Esophagus muscularis mucosa (tissue), 4 donors: ENCODE measurements at regions not wholly inside any gene's neighbourhood (a gene's known extent, or its start where the extent isn't known, plus 50 kb on each side); places are given as distances from the start of the nearest gene placed in this dataset.

Experiments used
- DNase-seq: peaks from one replicate; pipeline ENCODE4 v3.0.0-alpha.2; 2017; ENCODE audit errors: extremely low spot score
- H3K27ac ChIP-seq, 4 donors: fragments of 200-600 bp; sonication (generic); replicated peaks in 1 of 4; 1 replicate in 3 of 4; 2 replicates in 1 of 4; pipeline ENCODE4 v1.5.1; 2016 to 2019; ENCODE audit warnings: mild to moderate bottlenecking in 1 of 4
- H3K27me3 ChIP-seq, 4 donors: fragments of 200-600 bp; sonication (generic); one replicate each; pipeline versions ENCODE4 v1.5.1 to v1.6.0; 2016 to 2019
- H3K36me3 ChIP-seq, 4 donors: fragments of 200-600 bp; sonication (generic); one replicate each; pipeline ENCODE4 v1.5.1; 2016 to 2019
- H3K4me1 ChIP-seq, 4 donors: fragments of 200-600 bp; sonication (generic); one replicate each; pipeline ENCODE4 v1.5.1; 2016 to 2019
- H3K4me3 ChIP-seq, 4 donors: fragments of 200-600 bp; sonication (generic); 1 replicate in 2 of 4; 2 replicates in 2 of 4; pipeline ENCODE4 v1.5.1; 2016 to 2019; ENCODE audit warnings: mild to moderate bottlenecking in 4 of 4, moderate library complexity in 1 of 4
- H3K9me3 ChIP-seq, 4 donors: fragments of 200-600 bp; sonication (generic); 1 replicate in 3 of 4; 2 replicates in 1 of 4; pipeline ENCODE4 v1.5.1; 2016 to 2019
- CTCF ChIP-seq, 3 experiments: fragments of 200-600 bp in 2 of 3; fragments of 450-650 bp in 1 of 3; sonication (generic) in 2 of 3; IDR thresholded peaks; one replicate each; pipeline ENCODE4 v1.5.1; 2017 to 2019; ENCODE audit warnings: antibody characterized with exemption in 3 of 3, mild to moderate bottlenecking in 2 of 3, moderate library complexity in 1 of 3
- EP300 ChIP-seq: sonication (generic); formaldehyde crosslinking; IDR thresholded peaks from one replicate; pipeline ENCODE4 v1.6.1; 2017; ENCODE audit warnings: antibody characterized with exemption
- POLR2A ChIP-seq: fragments of 450-650 bp; IDR thresholded peaks from one replicate; pipeline ENCODE4 v1.6.1; 2017; ENCODE audit warnings: antibody characterized with exemption, moderate library complexity, mild to moderate bottlenecking, low read depth
- POLR2AphosphoS5 ChIP-seq, 2 donors: sonication (generic); formaldehyde crosslinking; IDR thresholded peaks; one replicate each; pipeline ENCODE4 v1.6.1; 2017; ENCODE audit warnings: antibody characterized with exemption in 2 of 2
- WGBS: methylation state at CpG from one replicate; pipeline ENCODE4 v1.1.5; 2018; 5-methylcytosine and 5-hydroxymethylcytosine counted together
- intact Hi-C: fragments of 100-400 bp; cut with DNase I; formaldehyde crosslinking; loops from one replicate; pipeline ENCODE4 v1.15.1; 2023

GRCh38 chr7:21134631-21135030 is 293.3 kb upstream of the SP4 start:
- WGBS: 87% methylated on average over 2 of the region's 2 CpGs
- no peak for DNase-seq
- TF ChIP-seq POLR2AphosphoS5 (IDR thresholded peaks at IDR 0.05): no peak
- TF ChIP-seq EP300: no peak
- Histone ChIP-seq H3K4me3 (no peak overlapping the region), H3K27ac (no peak overlapping the region), H3K36me3 (no peaks in the 10 kb centered on the region), H3K4me1 (no peaks in the 10 kb centered on the region), H3K27me3 (no peaks in the 10 kb centered on the region), H3K9me3 (peaks cover 0 to 13% (median 10%) of the 10 kb centered on the region in 4 donors)
- intact Hi-C loops: no loop called here

- no peak for DNase-seq
- 88% methylated on average over 2 of the region's 2 CpGs for WGBS
Observed at GRCh38 chr7:21135437-21135836, 292.4 kb upstream of the SP4 start.

GRCh38 chr7:21137640-21138039 is 290.2 kb upstream of the SP4 start:
- TF ChIP-seq EP300: no peak
- no peak for TF ChIP-seq POLR2A
- no peak for TF ChIP-seq CTCF (IDR thresholded peaks at IDR 0.05)
- TF ChIP-seq POLR2AphosphoS5 (IDR thresholded peaks at IDR 0.05): no peak
- H3K9me3 ChIP-seq: peaks cover 0 to 13% (median 10%) of the 10 kb centered on the region in 4 donors
- no peaks in the 10 kb centered on the region for H3K27me3 ChIP-seq
- DNase-seq: no peak
- no peak overlapping the region for H3K27ac ChIP-seq
- no peak overlapping the region for H3K4me3 ChIP-seq
- intact Hi-C loops: no loop called here
- no peaks in the 10 kb centered on the region for H3K36me3 ChIP-seq
- no peaks in the 10 kb centered on the region for H3K4me1 ChIP-seq
- WGBS: 86% methylated on average over 3 of the region's 3 CpGs

More at GRCh38 chr7:21135437-21135836, 292.4 kb upstream of the SP4 start:
- intact Hi-C loops: no loop called here
- H3K4me3 ChIP-seq: no peak overlapping the region
- TF ChIP-seq POLR2A (no peak), POLR2AphosphoS5 (IDR thresholded peaks at IDR 0.05) (no peak), CTCF (IDR thresholded peaks at IDR 0.05) (no peak), EP300 (no peak)
- no peaks in the 10 kb centered on the region for H3K36me3 ChIP-seq
- no peak overlapping the region for H3K27ac ChIP-seq
- peaks cover 0 to 13% (median 10%) of the 10 kb centered on the region in 4 donors for H3K9me3 ChIP-seq
- H3K4me1 ChIP-seq: no peaks in the 10 kb centered on the region
- H3K27me3 ChIP-seq: no peaks in the 10 kb centered on the region

GRCh38 chr7:21140622-21141021 is 287.3 kb upstream of the SP4 start:
- Histone ChIP-seq H3K27me3 (peaks cover 0 to under 1% (median 0%) of the 10 kb centered on the region in 4 donors), H3K36me3 (no peaks in the 10 kb centered on the region), H3K27ac (no peak overlapping the region), H3K9me3 (peaks cover 0 to 3% (median under 1%) of the 10 kb centered on the region in 4 donors), H3K4me1 (no peaks in the 10 kb centered on the region), H3K4me3 (no peak overlapping the region)
- intact Hi-C loops: no loop called here
- 82% methylated on average over 3 of the region's 3 CpGs for WGBS
- no peak for DNase-seq
- TF ChIP-seq POLR2A: no peak
- no peak for TF ChIP-seq CTCF (IDR thresholded peaks at IDR 0.05)
- TF ChIP-seq EP300: no peak
- TF ChIP-seq POLR2AphosphoS5 (IDR thresholded peaks at IDR 0.05): no peak

DNA sequence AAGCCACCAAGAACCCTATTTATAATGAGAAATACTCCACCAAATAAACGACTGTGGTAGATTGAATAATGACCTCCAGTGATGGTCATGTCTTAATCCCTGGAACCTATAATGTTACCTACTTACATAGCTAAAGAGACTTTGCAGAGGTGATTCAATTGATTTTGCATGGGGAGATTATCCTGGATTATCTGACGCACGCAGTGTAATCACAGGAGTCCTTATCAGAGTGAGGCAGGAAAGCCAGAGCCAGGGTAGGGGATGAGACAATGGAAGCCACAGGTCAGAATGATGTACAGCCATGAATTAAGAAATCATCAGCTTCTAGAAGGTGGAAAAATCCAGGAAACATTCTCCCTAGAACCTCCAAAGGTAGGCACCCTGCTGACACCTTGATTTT is 286.4 kb upstream of the SP4 start:
- 85% methylated on average over 3 of the region's 3 CpGs for WGBS
- H3K27ac ChIP-seq: no peak overlapping the region
- TF ChIP-seq POLR2A (no peak), POLR2AphosphoS5 (IDR thresholded peaks at IDR 0.05) (no peak), CTCF (IDR thresholded peaks at IDR 0.05) (no peak), EP300 (no peak)
- no peak overlapping the region for H3K4me3 ChIP-seq
- H3K36me3 ChIP-seq: no peaks in the 10 kb centered on the region
- H3K4me1 ChIP-seq: no peaks in the 10 kb centered on the region
- intact Hi-C loops: no loop called here
- no peaks in the 10 kb centered on the region for H3K9me3 ChIP-seq
- DNase-seq: no peak
- peaks cover 0 to 6% (median 0%) of the 10 kb centered on the region in 4 donors for H3K27me3 ChIP-seq
